H9 (cell line): ENCODE measurements at regions not wholly inside any gene's neighbourhood (a gene's known extent, or its start where the extent isn't known, plus 50 kb on each side); places are given as distances from the start of the nearest gene placed in this dataset.
"Not testable (repeated sequence)": the region's sequence is repeated elsewhere in the genome, so short reads cannot be mapped to it uniquely, and the experiment has no call there.

Experiments
- DNase-seq: peaks from one replicate; pipeline ENCODE4 v3.0.0-alpha.2; 2017
- H2AFZ ChIP-seq: one replicate; pipeline ENCODE4 v1.6.1; 2013; ENCODE audit warnings: mild to moderate bottlenecking, low read length, control low read depth, moderate library complexity
- H2AK5ac ChIP-seq: 2 replicates; pipeline ENCODE4 v1.6.1; 2013; ENCODE audit warnings: low read length, control low read depth, mixed read lengths; ENCODE audit not compliant: insufficient read length
- H2BK120ac ChIP-seq: one replicate; pipeline ENCODE4 v1.6.1; 2013; ENCODE audit warnings: low read depth, mild to moderate bottlenecking, low read length, control low read depth, inconsistent platforms; ENCODE audit not compliant: poor library complexity, severe bottlenecking
- H2BK12ac ChIP-seq: 2 replicates; pipeline ENCODE4 v1.6.1; 2013; ENCODE audit warnings: low read length, control low read depth, mixed read lengths, low read depth; ENCODE audit not compliant: insufficient read length
- H2BK15ac ChIP-seq: 2 replicates; pipeline ENCODE4 v1.6.1; 2013; ENCODE audit warnings: low read depth, low read length, control low read depth
- H2BK20ac ChIP-seq: one replicate; pipeline ENCODE4 v1.6.1; 2013; ENCODE audit warnings: low read depth, mild to moderate bottlenecking, low read length, control low read depth, inconsistent platforms; ENCODE audit not compliant: poor library complexity, severe bottlenecking
- H2BK5ac ChIP-seq: 2 replicates; pipeline ENCODE4 v1.6.1; 2013; ENCODE audit warnings: low read length, control low read depth, mixed read lengths; ENCODE audit not compliant: insufficient read length
- H3K14ac ChIP-seq: 2 replicates; pipeline ENCODE4 v1.6.1; 2013; ENCODE audit warnings: low read length, control low read depth; ENCODE audit not compliant: insufficient read depth
- H3K18ac ChIP-seq: 2 replicates; pipeline ENCODE4 v1.6.1; 2013; ENCODE audit warnings: low read depth, mild to moderate bottlenecking, mixed read lengths, low read length, control low read depth; ENCODE audit not compliant: insufficient read length
- H3K23ac ChIP-seq: 2 replicates; pipeline ENCODE4 v1.6.1; 2013; ENCODE audit warnings: low read length, control low read depth, mixed read lengths, low read depth; ENCODE audit not compliant: insufficient read length
- H3K23me2 ChIP-seq: 2 replicates; pipeline ENCODE4 v1.6.1; 2013; ENCODE audit warnings: low read depth, mild to moderate bottlenecking, mixed read lengths, low read length, control low read depth; ENCODE audit not compliant: insufficient read length, poor library complexity, severe bottlenecking
- H3K27ac ChIP-seq: 2 replicates; pipeline ENCODE4 v1.5.1; 2013; ENCODE audit warnings: low read length, control low read depth, mixed read lengths, low read depth; ENCODE audit not compliant: insufficient read length
- H3K27me3 ChIP-seq: 2 replicates; pipeline ENCODE4 v1.6.1; 2013; ENCODE audit warnings: low read length, control low read depth, inconsistent platforms; ENCODE audit not compliant: insufficient read depth
- H3K4ac ChIP-seq: 2 replicates; pipeline ENCODE4 v1.6.1; 2013; ENCODE audit warnings: low read depth, mild to moderate bottlenecking, control low read depth, inconsistent platforms, low read length, moderate library complexity
- H3K4me1 ChIP-seq: 2 replicates; pipeline ENCODE4 v1.6.1; 2013; ENCODE audit warnings: low read length, control low read depth, inconsistent platforms; ENCODE audit not compliant: insufficient read depth
- H3K4me2 ChIP-seq: 2 replicates; pipeline ENCODE4 v1.6.1; 2013; ENCODE audit warnings: low read length, control low read depth, mixed read lengths; ENCODE audit not compliant: insufficient read length, insufficient read depth
- H3K56ac ChIP-seq: 2 replicates; pipeline ENCODE4 v1.6.1; 2013; ENCODE audit warnings: low read depth, mild to moderate bottlenecking, mixed read lengths, low read length, control low read depth; ENCODE audit not compliant: insufficient read length
- H3K79me1 ChIP-seq: 2 replicates; pipeline ENCODE4 v1.6.1; 2013; ENCODE audit warnings: low read depth, mild to moderate bottlenecking, moderate library complexity, low read length, control low read depth, inconsistent platforms; ENCODE audit not compliant: insufficient read depth, poor library complexity, severe bottlenecking
- H3K79me2 ChIP-seq: 2 replicates; pipeline ENCODE4 v1.6.1; 2013; ENCODE audit warnings: low read length, control low read depth, inconsistent platforms; ENCODE audit not compliant: insufficient read depth
- H3K9ac ChIP-seq: 2 replicates; pipeline ENCODE4 v1.6.1; 2013; ENCODE audit warnings: low read length, control low read depth, mixed read lengths; ENCODE audit not compliant: insufficient read length; ENCODE audit errors: extremely low read depth
- H3K9me3 ChIP-seq: one replicate; pipeline ENCODE4 v1.6.1; 2013; ENCODE audit warnings: low read depth, low read length, inconsistent platforms; ENCODE audit not compliant: control insufficient read depth
- H3T11ph ChIP-seq: one replicate; pipeline ENCODE4 v1.6.1; 2013; ENCODE audit warnings: mild to moderate bottlenecking, low read length, control low read depth, inconsistent platforms
- H4K20me1 ChIP-seq: one replicate; pipeline ENCODE4 v1.6.1; 2013; ENCODE audit not compliant: control insufficient read depth, insufficient read length, insufficient read depth
- H4K5ac ChIP-seq: 2 replicates; pipeline ENCODE4 v1.6.1; 2013; ENCODE audit warnings: low read depth, mild to moderate bottlenecking, mixed read lengths, low read length, control low read depth; ENCODE audit not compliant: insufficient read length
- H4K8ac ChIP-seq: replicated peaks from 2 replicates; pipeline ENCODE4 v1.6.1; 2013; ENCODE audit warnings: low read length, control low read depth, mixed read lengths, low read depth; ENCODE audit not compliant: insufficient read length
- H4K91ac ChIP-seq: 2 replicates; pipeline ENCODE4 v1.6.1; 2013; ENCODE audit warnings: low read depth, mild to moderate bottlenecking, moderate library complexity, mixed read lengths, low read length, control low read depth; ENCODE audit not compliant: insufficient read length
- H3K27ac Mint-ChIP-seq, 3 experiments: 2 replicates in 2 of 3; 3 replicates in 1 of 3; pipeline ENCODE4 v1.8.0; 2020 to 2021; ENCODE audit warnings: mixed read lengths in 3 of 3, mild to moderate bottlenecking in 1 of 3, moderate library complexity in 1 of 3
- H3K27me3 Mint-ChIP-seq: 2 replicates; pipeline ENCODE4 v1.8.0; 2021; ENCODE audit warnings: low read depth, mild to moderate bottlenecking, moderate library complexity, mixed read lengths
- H3K36me3 Mint-ChIP-seq, 3 experiments: 2 replicates in 2 of 3; 3 replicates in 1 of 3; pipeline ENCODE4 v1.8.0; 2020 to 2021; ENCODE audit warnings: low read depth in 3 of 3, mixed read lengths in 3 of 3; ENCODE audit not compliant: insufficient read depth in 1 of 3
- H3K4me1 Mint-ChIP-seq, 2 experiments: 2 replicates each; pipeline ENCODE4 v1.8.0; 2020; ENCODE audit warnings: mixed read lengths in 2 of 2
- H3K4me3 Mint-ChIP-seq, 2 experiments: 2 replicates in 1 of 2; 3 replicates in 1 of 2; pipeline ENCODE4 v1.8.0; 2020 to 2021; ENCODE audit warnings: mild to moderate bottlenecking in 2 of 2, mixed read lengths in 2 of 2, moderate library complexity in 1 of 2
- H3K9me3 Mint-ChIP-seq, 2 experiments: 2 replicates in 1 of 2; 3 replicates in 1 of 2; pipeline ENCODE4 v1.8.0; 2020; ENCODE audit warnings: mild to moderate bottlenecking in 2 of 2, mixed read lengths in 2 of 2, moderate library complexity in 1 of 2
- WGBS: extraction: QIAGEN DNeasy Blood & Tissue Kit; methylation state at CpG from one replicate; pipeline ENCODE4 v1.1.7; 2013; ENCODE audit warnings: missing lambda C conversion rate, low lambda C conversion rate, mixed read lengths; ENCODE audit not compliant: insufficient read length; ENCODE audit errors: extremely low coverage; 5-methylcytosine and 5-hydroxymethylcytosine counted together
- TF ChIP-seq, protein P1 (sequence below): fragments of 200-600 bp; sonication (generic); conservative IDR thresholded peaks from 3 replicates; pipeline ENCODE4 v1.8.0; 2021; ENCODE audit warnings: antibody characterized with exemption, mild to moderate bottlenecking

DNA sequence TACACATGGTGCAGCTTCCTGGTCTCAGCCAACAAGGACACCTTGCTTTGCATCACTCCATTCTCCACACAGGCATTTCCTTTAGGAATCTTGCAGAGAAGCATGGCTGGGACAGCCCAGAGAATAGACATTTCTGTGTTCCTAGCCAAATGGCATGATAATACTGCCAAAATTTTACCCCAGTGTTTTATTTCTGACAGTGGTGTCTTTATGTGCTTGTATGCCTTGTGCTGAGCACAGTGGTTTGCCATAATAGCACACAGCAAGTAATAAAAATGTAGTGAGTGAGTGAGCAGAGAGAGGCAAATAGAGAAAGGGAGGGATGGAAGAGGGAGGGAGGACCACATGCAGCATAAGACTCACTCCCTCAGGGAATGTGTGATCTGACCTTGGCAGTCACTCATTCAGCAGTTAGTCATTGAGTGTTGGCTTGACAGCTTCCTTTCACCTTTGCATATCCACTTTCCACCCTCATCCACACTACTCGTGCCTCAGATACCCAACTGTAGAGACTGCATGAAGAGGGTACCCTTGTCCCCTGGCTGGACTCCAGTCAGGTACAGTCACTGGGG lies 212.8 kb upstream of the CCDC196 start:
- Mint-ChIP-seq H3K9me3 (no peaks in the 10 kb centered on the region), H3K4me1 (no peaks in the 10 kb centered on the region), H3K27me3 (no peaks in the 10 kb centered on the region; the same call in 1 of the 2 replicates), H3K36me3 (no peaks in the 10 kb centered on the region; a peak in 1 of 7 replicates), H3K4me3 (no peak overlapping the region), H3K27ac (no peak overlapping the region)
- H3K23ac ChIP-seq: no peak overlapping the region
- TF ChIP-seq, protein P1, sequence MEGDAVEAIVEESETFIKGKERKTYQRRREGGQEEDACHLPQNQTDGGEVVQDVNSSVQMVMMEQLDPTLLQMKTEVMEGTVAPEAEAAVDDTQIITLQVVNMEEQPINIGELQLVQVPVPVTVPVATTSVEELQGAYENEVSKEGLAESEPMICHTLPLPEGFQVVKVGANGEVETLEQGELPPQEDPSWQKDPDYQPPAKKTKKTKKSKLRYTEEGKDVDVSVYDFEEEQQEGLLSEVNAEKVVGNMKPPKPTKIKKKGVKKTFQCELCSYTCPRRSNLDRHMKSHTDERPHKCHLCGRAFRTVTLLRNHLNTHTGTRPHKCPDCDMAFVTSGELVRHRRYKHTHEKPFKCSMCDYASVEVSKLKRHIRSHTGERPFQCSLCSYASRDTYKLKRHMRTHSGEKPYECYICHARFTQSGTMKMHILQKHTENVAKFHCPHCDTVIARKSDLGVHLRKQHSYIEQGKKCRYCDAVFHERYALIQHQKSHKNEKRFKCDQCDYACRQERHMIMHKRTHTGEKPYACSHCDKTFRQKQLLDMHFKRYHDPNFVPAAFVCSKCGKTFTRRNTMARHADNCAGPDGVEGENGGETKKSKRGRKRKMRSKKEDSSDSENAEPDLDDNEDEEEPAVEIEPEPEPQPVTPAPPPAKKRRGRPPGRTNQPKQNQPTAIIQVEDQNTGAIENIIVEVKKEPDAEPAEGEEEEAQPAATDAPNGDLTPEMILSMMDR: no peak
- no peak overlapping the region for H2AFZ ChIP-seq
- H2BK12ac ChIP-seq: no peak overlapping the region
- no peaks in the 10 kb centered on the region for H3K4me1 ChIP-seq
- no peaks in the 10 kb centered on the region for H3K9me3 ChIP-seq
- H4K20me1 ChIP-seq: no peaks in the 10 kb centered on the region
- no peak overlapping the region for H3K14ac ChIP-seq
- no peak overlapping the region for H4K5ac ChIP-seq
- WGBS: no CpG with 5 or more reads among the region's 1 CpG
- H3K56ac ChIP-seq: no peak overlapping the region
- H3T11ph ChIP-seq: no peak overlapping the region
- H4K8ac ChIP-seq: no peak overlapping the region
- H3K27me3 ChIP-seq: no peaks in the 10 kb centered on the region
- H4K91ac ChIP-seq: no peak overlapping the region
- H3K9ac ChIP-seq: no peak overlapping the region
- DNase-seq: no peak
- H3K27ac ChIP-seq: no peak overlapping the region
- H3K4me2 ChIP-seq: no peak overlapping the region
- H2AK5ac ChIP-seq: no peak overlapping the region
- no peak overlapping the region for H2BK20ac ChIP-seq
- H3K18ac ChIP-seq: no peak overlapping the region
- H3K23me2 ChIP-seq: no peaks in the 10 kb centered on the region
- H2BK5ac ChIP-seq: no peak overlapping the region
- no peak overlapping the region for H2BK15ac ChIP-seq
- H2BK120ac ChIP-seq: no peak overlapping the region
- no peaks in the 10 kb centered on the region for H3K79me2 ChIP-seq
- no peaks in the 10 kb centered on the region for H3K79me1 ChIP-seq
- H3K4ac ChIP-seq: no peak overlapping the region

DNA sequence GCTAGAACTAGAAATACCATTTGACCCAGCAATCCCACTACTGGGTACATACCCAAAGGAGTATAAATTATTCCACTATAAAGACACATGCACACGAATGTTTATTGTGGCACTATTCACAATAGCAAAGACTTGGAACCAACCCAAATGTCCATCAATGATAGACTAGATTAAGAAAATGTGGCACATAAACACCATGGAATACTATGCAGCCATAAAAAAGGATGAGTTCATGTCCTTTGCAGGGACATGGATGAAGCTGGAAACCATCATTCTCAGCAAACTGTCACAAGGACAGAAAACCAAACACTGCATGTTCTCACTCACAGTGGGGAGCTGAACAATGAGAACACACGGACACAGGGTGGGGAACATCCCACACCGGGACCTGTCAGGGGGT lies 207.8 kb upstream of the CCDC196 start:
- H3K27me3 ChIP-seq, H3K79me2 ChIP-seq, H3K27ac Mint-ChIP-seq, H3K23me2 ChIP-seq, H3K56ac ChIP-seq, H3K4me2 ChIP-seq, H4K20me1 ChIP-seq, H3K23ac ChIP-seq, H3K27me3 Mint-ChIP-seq, H3K14ac ChIP-seq, H4K91ac ChIP-seq, H3K79me1 ChIP-seq, H4K8ac ChIP-seq, H2AFZ ChIP-seq, H2AK5ac ChIP-seq, H2BK20ac ChIP-seq, H3K9ac ChIP-seq, H2BK120ac ChIP-seq, H3K9me3 ChIP-seq, H3K4me3 Mint-ChIP-seq, H3T11ph ChIP-seq, H4K5ac ChIP-seq, DNase-seq, H3K4me1 ChIP-seq, H2BK12ac ChIP-seq, H2BK5ac ChIP-seq, H3K18ac ChIP-seq, H3K4me1 Mint-ChIP-seq, H2BK15ac ChIP-seq, H3K36me3 Mint-ChIP-seq, H3K27ac ChIP-seq, H3K9me3 Mint-ChIP-seq, H3K4ac ChIP-seq: not testable (repeated sequence)
- no CpG with 5 or more reads among the region's 3 CpGs for WGBS
